ENCODE measurements at regions not wholly inside any gene's neighbourhood (a gene's known extent, or its start where the extent isn't known, plus 50 kb on each side); places are given as distances from the start of the nearest gene placed in this dataset.

DNA sequence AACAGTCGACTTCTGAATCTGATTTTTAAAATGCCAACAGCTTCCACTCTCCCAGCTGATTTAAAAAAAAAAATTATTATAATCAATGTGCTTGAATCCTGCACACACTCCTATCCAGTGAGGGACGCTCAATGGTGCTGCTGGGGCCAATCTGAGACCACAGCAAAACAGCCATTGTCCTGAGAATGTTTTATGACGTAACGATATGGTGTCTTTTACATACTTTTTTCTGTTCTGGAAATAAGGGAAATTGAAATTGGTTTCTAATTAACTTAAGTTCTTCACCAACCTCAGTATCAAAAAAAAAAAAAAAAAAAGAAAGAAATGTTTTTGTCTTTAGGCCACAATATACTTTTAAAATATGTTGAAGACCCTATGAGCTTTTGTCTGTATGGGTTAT is 66.1 kb upstream of the SOX1 start (continued):
- TF ChIP-seq GABPA (IDR thresholded peaks at IDR 0.05; ENCODE audit: low read depth) (no peak), FOXM1 (IDR thresholded peaks at IDR 0.05; ENCODE audit: low read depth, low read length) (no peak), BCL11A (IDR thresholded peaks at IDR 0.05; ENCODE audit: low read depth, low read length) (no peak), ZSCAN29 (IDR thresholded peaks at IDR 0.05) (no peak)
- TF ChIP-seq, protein P1, sequence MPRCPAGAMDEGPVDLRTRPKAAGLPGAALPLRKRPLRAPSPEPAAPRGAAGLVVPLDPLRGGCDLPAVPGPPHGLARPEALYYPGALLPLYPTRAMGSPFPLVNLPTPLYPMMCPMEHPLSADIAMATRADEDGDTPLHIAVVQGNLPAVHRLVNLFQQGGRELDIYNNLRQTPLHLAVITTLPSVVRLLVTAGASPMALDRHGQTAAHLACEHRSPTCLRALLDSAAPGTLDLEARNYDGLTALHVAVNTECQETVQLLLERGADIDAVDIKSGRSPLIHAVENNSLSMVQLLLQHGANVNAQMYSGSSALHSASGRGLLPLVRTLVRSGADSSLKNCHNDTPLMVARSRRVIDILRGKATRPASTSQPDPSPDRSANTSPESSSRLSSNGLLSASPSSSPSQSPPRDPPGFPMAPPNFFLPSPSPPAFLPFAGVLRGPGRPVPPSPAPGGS (IDR thresholded peaks at IDR 0.05; ENCODE audit: borderline replicate concordance, insufficient read depth, low read depth, low read length, poor library complexity, severe bottlenecking) = no peak

DNA sequence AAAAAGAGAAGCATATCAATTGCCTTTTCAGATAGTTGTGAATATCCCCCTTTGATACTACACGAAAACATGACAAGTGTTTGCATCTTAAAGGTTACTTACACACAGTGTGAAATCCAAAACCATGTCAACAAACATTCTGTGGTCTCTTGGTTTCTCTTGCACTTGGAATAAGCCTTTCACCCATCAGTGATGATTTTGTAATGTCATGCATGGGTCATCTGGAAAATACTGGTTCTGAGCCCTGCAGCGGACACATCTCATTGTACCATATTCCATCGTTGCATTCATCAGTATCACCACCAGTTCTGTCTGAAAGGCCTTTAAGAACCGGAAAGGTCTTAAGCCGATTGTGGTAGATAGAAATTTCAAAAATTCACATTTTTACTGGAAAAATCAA is 65.4 kb upstream of the SOX1 start:
- in situ Hi-C loops (cut with MboI) = no loop called here

More for the DNA sequence above, 65.4 kb upstream of the SOX1 start:
- no peak overlapping the region for H2AFZ ChIP-seq (ENCODE audit: control insufficient read depth, low read depth, low read length)
- DNase-seq (ENCODE audit: low read depth, low spot score) (no peak), FAIRE-seq (no peak), ATAC-seq (no peak)
- no peaks in the 10 kb centered on the region for H3K27me3 ChIP-seq (replicated peaks in 1 of 2; ENCODE audit: control insufficient read depth in 2 of 2, insufficient read depth in 2 of 2, low read length in 1 of 2)
- no peaks in the 10 kb centered on the region for H4K20me1 ChIP-seq (ENCODE audit: control insufficient read depth, insufficient read depth)
- no TSS peak for BruUV-seq (replicated peaks)
- ChIA-PET POLR2A (no interaction called here), SMC1A (ENCODE audit: uncharacterized antibody, unreplicated experiment) (interaction anchor here (0.6 kb wide), 1 partner anchor 23 kb away, joined by 3 read pairs; no protein-coding TSS in a partner anchor), RAD21 (ENCODE audit: unreplicated experiment) (no interaction called here), CTCF (no interaction called here)
- H3K4me2 ChIP-seq (ENCODE audit: control insufficient read depth, insufficient read depth) = no peak overlapping the region
- H3K4me3 ChIP-seq = no peak overlapping the region
- H3K79me2 ChIP-seq (ENCODE audit: control insufficient read depth, insufficient read depth, low read length) = no peaks in the 10 kb centered on the region
- TF ChIP-seq ZNF207 (IDR thresholded peaks at IDR 0.05; ENCODE audit: borderline replicate concordance) (no peak), EZH2 (IDR thresholded peaks at IDR 0.05; ENCODE audit: borderline replicate concordance, control insufficient read depth, low read depth, low read length) (no peak), KDM1A (IDR thresholded peaks at IDR 0.05; ENCODE audit: borderline replicate concordance) (no peak)
- TF ChIP-seq, protein P2, sequence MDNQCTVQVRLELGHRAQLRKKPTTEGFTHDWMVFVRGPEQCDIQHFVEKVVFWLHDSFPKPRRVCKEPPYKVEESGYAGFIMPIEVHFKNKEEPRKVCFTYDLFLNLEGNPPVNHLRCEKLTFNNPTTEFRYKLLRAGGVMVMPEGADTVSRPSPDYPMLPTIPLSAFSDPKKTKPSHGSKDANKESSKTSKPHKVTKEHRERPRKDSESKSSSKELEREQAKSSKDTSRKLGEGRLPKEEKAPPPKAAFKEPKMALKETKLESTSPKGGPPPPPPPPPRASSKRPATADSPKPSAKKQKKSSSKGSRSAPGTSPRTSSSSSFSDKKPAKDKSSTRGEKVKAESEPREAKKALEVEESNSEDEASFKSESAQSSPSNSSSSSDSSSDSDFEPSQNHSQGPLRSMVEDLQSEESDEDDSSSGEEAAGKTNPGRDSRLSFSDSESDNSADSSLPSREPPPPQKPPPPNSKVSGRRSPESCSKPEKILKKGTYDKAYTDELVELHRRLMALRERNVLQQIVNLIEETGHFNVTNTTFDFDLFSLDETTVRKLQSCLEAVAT (IDR thresholded peaks at IDR 0.05) = no peak
- TF ChIP-seq, protein P3, sequence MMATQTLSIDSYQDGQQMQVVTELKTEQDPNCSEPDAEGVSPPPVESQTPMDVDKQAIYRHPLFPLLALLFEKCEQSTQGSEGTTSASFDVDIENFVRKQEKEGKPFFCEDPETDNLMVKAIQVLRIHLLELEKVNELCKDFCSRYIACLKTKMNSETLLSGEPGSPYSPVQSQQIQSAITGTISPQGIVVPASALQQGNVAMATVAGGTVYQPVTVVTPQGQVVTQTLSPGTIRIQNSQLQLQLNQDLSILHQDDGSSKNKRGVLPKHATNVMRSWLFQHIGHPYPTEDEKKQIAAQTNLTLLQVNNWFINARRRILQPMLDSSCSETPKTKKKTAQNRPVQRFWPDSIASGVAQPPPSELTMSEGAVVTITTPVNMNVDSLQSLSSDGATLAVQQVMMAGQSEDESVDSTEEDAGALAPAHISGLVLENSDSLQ (IDR thresholded peaks at IDR 0.05) = no peak
- TF ChIP-seq, protein P4, sequence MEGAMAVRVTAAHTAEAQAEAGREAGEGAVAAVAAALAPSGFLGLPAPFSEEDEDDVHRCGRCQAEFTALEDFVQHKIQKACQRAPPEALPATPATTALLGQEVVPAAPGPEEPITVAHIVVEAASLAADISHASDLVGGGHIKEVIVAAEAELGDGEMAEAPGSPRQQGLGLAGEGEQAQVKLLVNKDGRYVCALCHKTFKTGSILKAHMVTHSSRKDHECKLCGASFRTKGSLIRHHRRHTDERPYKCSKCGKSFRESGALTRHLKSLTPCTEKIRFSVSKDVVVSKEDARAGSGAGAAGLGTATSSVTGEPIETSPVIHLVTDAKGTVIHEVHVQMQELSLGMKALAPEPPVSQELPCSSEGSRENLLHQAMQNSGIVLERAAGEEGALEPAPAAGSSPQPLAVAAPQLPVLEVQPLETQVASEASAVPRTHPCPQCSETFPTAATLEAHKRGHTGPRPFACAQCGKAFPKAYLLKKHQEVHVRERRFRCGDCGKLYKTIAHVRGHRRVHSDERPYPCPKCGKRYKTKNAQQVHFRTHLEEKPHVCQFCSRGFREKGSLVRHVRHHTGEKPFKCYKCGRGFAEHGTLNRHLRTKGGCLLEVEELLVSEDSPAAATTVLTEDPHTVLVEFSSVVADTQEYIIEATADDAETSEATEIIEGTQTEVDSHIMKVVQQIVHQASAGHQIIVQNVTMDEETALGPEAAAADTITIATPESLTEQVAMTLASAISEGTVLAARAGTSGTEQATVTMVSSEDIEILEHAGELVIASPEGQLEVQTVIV (IDR thresholded peaks at IDR 0.05; ENCODE audit: borderline replicate concordance, partially characterized antibody) = no peak
- no peaks in the 10 kb centered on the region; the same call in 2 of the 3 replicates for H3K9me3 ChIP-seq (replicated peaks; ENCODE audit: control insufficient read depth, insufficient read depth, low read length)
- intact Hi-C loops (cut with micrococcal nuclease; ENCODE audit: unreplicated experiment) = no loop called here
- no peaks in the 10 kb centered on the region for H3K4me1 ChIP-seq (ENCODE audit: control insufficient read depth, insufficient read depth, low read length)
- no peak overlapping the region for H3K9ac ChIP-seq (ENCODE audit: control insufficient read depth, insufficient read depth, low read length)
- no peak overlapping the region for H3K27ac ChIP-seq (ENCODE audit: control insufficient read depth, insufficient read depth)
- 33% methylated on average over 5 of the region's 5 CpGs for WGBS (ENCODE audit: insufficient coverage, insufficient replicate concordance, low lambda C conversion rate, missing lambda C conversion rate)
- no peaks in the 10 kb centered on the region for H3K36me3 ChIP-seq (ENCODE audit: control insufficient read depth in 2 of 2, insufficient read depth in 2 of 2, low read length in 1 of 2)

Data from GM12878 (cell line).